GM23248 (cell line): ENCODE measurements at regions not wholly inside any gene's neighbourhood (a gene's known extent, or its start where the extent isn't known, plus 50 kb on each side); places are given as distances from the start of the nearest gene placed in this dataset.

Source experiments
- EZH2 ChIP-seq: fragments of 200-600 bp; sonication (generic); IDR thresholded peaks from 2 replicates; pipeline ENCODE4 v1.6.1; 2018; ENCODE audit warnings: antibody characterized with exemption, mild to moderate bottlenecking; ENCODE audit not compliant: insufficient read depth, poor library complexity, severe bottlenecking
- EZH2phosphoT487 ChIP-seq: fragments of 200-600 bp; sonication (generic); IDR thresholded peaks from 2 replicates; pipeline ENCODE4 v1.6.1; 2018; ENCODE audit warnings: antibody characterized with exemption, moderate library complexity, mild to moderate bottlenecking, low read depth; ENCODE audit not compliant: insufficient read depth

DNA sequence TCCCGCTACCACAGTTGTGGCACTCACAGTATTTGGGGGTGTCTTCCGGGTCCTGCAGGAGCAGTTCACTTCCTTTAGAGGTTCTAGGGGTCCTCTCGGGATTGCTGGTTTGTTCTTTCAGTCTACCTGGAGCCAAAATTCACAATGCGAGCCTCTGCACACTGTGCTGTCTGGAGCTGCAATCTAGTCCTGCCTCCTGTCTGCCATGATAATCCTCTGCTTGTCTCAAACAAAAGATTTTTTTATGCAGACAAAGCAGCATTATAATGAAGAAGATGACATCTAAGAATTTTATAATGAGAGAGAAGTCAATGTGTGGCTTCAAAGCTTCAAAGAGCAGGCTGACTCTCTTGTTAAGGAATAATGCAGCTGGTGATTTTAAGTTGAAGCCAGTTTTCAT lies 975.1 kb upstream of the GYPC start:
- TF ChIP-seq EZH2phosphoT487 (no peak), EZH2 (no peak)
